HG03175 (cell line): ENCODE measurements at regions not wholly inside any gene's neighbourhood (a gene's known extent, or its start where the extent isn't known, plus 50 kb on each side); places are given as distances from the start of the nearest gene placed in this dataset.
A peak's percentile ranks its signal among the peaks of the same experiment; 100 is the strongest.

Source experiments
- ATAC-seq: cut with Tn5 transposase; IDR thresholded peaks from one replicate; pipeline ENCODE4 v1.9.1; 2021; ENCODE audit warnings: mild to moderate bottlenecking, moderate library complexity; ENCODE audit not compliant: unreplicated experiment

DNA sequence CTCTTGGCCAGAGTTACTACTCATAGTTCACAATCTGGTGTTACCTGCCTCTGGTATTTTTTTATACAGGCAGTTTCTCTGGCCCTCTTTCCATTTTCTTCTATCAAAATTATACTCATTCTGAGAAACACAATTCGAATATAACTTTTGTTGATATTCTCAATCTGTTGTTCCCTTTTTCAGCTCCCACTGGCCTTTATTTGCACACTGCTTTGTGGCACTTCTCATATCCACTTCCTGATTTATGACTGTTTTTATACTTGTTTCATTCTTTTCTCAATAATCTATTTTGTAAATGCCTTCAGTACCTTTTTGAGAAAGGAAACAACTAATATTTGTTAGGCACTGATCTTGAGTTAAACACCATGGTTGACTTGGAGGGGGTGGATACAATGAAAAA, 93.8 kb upstream of the HDAC9 start:
- no peak for ATAC-seq

DNA sequence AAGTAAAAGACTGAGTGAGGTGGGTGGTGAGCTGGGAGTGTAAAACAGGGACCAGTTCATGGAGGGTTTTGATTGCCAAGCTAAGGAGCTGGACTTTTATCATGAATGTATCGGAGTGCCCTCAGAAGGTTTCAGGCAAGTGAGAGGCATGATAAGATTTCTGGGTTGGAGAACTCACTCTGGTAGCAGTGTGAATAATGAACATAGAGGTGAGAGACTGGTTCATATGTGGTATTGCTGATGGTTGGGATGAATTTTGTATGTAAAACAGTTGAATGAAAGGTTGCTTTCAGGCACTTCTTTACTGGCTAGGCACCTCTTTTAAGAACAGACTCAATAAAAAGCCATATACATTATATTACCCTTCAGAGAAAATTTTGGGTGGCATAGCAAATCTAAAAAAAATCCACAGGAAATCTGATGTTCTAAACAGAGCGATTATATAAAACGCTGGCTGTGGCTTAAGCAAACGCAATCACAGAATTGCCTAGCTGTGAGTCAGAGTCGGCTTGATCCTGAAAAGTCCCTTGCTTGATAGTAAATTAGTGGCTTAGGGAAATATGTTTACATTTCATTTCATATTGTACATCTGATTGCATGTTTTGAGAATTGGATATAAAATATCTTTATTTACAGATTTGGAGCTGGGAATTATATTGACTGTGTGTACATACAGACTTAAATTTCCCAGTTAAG, 92.9 kb upstream of the HDAC9 start:
- ATAC-seq: no peak

DNA sequence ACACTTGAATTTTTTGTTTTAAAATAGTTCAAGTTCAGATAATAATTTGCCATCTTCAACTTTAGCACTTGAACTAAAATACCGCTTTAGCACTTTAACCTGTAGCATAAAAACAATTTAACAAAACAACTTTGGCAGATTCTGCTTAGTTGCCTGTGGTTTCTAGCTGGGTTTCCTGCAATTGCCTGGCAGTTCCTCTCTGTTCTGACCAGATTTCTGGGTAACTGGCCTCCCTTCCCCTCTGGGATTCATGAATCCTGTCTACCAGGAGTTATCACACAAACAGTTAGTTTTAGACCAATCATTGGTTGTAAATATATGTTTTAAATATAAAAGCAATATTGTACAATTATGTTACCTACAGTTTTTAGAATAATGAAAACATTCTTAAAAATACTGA, 89.8 kb upstream of the HDAC9 start:
- no peak for ATAC-seq

DNA sequence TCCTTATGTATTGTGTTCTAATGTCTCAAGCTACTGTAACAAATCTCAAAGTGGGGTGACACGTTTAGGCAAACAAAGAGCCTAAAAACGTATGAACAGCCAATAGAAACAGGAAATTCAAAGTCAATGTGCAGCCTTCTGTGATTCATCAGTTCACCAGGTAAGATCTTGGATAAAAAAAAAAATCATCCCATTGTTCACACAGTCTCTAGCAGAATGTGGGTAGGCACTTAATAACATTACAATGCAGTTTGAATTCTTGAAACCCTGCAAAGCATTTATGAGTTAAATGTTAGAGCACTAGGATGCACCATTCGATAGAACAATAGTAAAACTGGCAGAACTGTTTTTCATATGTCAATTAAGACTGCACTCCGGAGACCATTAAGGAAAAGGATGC, 88.2 kb upstream of the HDAC9 start:
- ATAC-seq: no peak

DNA sequence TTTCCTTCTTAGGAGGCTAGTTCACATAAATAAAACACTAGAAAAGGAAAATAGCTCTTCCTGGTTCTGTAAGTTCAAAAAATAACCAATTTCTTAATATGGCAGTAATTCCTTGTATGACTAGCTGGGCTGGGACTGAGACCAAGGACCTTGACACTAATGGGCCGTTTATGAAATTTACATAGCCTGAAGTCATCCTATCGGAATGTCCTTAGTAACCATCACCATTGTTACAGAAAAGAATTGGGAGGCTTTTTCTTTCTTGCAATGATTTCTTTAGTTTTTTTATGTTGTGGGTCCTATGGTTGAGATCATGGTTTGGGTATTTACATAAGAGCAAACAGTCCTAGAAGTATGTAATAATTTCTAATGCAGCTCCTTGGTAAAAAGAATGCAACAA, 87.1 kb upstream of the HDAC9 start:
- no peak for ATAC-seq

DNA sequence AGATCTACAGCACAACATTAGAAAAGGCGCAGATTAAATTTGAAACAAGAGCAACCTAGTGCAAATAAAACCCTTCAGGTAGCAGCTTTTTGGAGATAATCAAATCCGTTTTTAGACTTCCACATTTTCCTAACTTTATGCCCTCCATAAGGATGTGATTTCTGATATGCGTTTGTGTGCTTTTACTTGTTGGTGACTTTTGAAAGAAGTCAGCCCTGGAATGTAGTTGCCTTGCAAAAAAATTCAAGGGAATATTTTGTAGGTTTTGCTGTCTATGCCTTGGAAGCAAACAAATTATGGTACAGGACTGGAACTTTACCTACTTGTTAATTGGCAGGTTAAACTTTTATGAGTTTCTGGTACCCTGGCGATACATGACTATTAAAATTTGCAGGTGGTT, 86.7 kb upstream of the HDAC9 start:
- ATAC-seq: no peak

DNA sequence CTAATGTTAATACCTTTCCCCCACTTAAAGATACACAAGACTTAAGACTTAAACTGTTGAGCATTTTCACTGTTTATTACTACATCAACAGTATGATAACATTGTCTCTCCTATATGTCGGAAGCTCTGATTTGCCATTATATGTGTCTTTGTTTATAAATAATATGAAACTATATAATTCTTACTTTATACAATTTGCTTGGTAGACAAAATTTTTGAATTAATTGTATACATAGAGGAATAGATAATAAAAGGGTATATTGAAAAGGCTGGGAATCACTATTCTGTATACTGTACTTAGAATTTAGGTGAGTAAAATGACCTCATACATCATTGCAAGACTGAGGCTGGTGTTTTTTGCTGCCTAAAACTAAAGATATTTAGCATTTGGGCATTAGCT, 82.1 kb upstream of the HDAC9 start:
- no peak for ATAC-seq

DNA sequence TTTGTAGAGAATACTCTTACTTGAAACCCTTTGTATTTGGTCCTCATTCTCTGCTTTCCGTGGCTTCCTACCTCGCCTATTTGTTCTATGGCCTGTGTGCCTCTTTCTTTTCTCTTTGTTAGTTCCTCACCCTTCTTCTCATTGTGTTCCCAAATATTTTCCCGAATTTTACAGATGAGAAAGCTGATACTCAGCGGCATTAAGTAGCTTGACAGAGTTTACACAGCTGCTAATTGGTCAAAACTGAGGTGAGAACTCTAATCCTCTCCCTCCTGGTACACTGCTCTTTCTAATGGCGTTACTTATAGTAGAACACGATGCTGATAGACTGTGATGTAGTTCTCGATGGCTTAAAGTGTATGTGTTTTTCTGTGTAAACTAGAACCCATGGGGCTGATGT, 80.7 kb upstream of the HDAC9 start:
- no peak for ATAC-seq

DNA sequence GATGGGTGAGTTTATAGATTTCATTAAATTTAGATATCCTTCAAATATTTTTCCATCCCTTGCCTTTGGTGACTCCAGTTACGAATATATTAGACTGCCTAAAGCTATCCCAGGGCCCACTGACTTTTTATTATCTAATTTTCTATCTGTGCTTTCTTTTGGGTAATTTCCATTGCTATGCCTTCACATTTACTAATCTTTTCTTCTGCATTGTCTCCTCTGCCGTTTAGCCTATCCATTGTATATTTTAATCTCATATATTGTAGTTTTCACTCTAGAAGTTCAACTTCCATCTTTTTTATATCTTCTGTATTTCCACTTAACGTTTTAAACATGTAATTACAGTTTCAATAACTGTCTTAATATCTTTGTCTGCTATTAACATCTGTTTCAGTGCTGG, 78.6 kb upstream of the HDAC9 start:
- no peak for ATAC-seq

DNA sequence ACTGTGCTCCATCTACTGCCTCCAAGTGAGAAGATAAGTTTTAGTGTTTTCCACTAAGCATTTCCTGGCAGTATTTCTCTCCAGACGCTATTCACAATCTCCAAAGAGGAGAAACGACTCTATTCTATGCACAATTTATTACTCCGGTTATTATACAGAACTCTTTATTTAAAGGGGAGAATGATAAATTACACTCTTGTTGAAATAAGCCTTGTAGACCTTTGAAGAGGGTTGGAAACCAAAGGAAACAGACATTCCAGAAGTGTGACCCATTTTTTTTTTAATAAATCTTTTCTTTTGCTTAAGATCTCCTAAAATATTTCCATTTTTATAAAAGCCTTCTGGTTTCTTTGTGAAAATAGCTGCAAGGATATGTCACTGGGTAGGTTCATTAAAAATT, 76.1 kb upstream of the HDAC9 start:
- ATAC-seq: no peak

DNA sequence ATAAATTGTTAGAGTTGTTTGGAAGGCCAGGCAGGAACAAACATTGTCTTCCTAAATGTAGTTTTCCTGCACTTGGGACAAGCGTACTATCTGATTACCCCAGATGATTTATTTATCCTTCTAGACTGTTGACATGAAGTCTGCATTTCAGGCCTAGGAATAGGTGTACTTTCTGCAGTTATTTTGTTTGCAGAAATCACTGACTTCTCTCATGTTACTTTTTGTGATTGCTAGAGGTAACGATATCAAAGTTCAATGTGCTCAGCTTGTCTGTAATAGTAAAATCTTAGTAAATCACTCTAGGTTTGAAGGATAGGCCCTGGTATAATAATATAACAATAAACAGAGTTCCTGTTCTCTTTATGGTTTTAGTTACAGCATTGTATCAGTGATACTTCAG, 75.4 kb upstream of the HDAC9 start:
- ATAC-seq: no peak

DNA sequence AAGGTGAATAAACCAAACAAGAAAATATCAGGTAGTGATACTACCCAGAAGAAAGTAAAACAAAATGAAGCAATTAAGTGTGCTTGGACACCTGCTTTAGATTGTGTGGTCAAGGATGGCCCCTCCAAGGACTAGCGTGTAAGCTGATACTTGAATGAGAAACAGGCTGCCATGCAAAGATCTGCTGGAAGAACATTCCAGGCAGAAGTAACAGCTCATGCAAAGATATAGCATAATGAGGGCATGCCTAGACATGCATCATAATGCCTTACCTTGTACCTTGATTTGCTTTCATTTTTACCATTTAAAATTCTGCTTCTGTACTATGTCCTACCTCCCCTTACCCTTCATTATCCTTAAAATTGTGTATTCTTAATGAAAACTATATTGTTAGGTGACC, 74.8 kb upstream of the HDAC9 start:
- ATAC-seq: no peak

DNA sequence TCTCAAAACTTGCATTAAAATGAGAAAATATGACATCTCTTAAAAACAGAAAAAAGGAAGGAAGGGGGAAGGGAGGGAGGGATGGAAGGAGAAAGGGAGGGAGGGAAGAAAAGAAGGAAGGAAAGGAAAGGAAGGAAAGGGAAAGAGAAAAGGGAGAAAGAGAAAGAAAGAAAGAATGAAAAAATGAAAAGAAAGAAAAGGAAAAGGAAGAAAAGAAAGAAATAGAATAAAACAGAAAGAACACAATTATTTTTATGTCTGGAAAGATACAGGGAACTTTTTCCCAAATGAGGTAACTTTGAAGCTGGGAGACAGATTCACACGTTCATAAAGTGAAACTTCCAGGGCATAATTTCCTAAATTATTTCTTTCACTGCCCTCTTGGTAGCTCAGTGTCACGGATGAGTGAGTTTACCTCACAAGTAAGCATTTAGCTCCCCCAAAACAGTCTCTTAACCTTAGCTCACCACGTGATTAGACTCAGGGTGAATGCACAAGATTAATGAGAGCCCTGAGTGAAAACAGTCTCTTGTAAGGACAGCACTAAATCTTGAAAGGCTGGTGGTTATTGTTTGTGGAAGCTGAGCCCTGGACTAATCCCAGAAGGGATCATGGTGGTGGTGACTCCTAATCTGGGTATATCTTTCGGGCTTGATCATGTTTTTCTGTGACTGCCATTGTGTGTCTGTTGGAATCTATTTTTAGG, 74.1 kb upstream of the HDAC9 start:
- ATAC-seq: peak; percentile 56

DNA sequence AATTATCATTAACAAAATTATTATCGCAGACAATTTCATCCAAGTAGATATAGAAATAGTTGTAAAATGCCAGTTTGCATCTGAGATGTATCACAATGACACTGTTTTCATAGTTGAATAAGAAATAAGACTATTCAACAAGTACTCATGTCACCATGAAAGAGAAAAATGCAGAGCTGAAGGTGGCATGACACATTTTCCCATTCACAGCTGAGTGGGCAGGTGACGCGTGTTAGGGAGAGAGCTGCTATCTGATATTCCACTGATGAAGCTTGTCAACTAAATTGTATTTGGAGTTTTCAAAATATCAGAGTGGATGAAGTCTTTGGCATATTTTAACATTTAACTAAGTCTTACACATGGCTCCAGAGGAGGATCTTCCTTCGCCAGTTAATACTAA, 70.3 kb upstream of the HDAC9 start:
- ATAC-seq: no peak

DNA sequence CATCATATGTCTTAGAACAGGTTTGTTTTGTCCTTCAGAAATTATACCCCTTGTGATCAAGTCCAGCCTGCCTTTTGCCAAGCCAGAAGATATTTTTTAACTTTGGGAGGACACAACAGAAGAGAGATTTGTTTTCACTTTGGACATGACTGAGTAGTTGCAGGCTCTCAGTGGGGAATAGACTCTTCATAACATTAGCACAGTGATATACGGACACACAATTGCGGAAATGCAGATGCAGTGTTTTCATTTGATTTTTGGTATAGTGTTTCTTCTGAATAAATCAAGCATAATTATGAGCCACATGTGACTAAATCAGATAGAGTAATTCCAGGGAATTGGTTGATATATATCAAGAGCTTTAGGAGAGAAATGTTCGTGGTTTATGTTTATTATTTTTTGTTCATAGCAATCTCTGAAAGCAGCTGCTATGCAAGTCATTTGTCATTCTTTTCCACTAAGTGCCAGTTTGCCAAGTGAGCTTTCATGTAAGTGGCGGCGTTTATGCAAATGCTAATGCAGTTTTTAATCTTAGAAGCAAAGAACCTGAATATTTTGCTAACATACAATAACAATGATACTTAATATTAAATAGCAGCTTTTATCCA, 69.6 kb upstream of the HDAC9 start:
- no peak for ATAC-seq

DNA sequence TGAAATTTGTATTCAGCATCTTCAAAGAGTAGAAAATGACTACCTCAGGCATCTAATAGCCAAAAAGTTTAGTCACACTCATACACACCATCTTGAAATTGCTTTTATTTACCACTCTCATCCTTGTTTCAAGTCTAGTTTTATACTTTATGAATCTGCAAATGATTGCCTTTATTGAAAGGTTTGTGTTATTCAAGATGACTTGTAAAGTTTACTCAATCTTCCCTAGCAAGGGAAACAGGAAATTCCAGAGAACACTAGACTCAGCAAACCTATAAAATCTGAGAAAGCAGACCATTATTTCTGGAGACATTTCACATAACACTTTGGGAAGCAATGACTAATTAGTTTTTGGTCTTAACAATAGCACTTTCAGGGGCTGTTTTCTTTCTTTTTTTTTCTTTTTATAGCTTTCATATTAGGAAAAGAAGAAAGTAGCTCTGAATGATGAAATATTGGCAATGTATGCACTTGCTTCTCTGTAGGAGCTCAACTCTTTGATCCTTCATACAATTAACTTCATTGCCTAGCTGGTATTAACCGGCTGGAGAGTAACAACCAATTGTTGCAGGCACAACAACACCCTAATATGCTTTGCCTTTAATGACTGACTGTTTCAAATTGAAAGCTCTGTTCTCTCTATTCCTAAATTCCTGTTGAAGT, 68.9 kb upstream of the HDAC9 start:
- ATAC-seq: no peak

DNA sequence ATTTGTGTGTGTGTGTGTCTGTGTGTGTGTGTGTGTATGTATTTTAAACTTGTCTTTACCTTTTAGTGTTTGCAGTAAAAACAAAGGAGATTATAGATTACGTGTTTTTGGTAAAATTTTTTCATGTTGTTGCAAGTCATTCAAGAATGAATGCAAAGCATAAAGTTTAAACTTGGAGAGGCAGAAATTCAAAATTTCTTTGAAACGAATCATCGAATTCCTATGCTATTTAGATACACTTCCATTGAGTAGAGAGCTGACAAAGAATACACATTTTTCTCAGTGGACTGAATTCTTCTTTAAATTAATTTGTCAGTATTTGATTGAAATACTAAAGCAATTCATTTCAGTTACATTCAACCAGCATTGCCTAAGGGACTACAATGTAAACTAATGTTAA, 66.0 kb upstream of the HDAC9 start:
- ATAC-seq: no peak

DNA sequence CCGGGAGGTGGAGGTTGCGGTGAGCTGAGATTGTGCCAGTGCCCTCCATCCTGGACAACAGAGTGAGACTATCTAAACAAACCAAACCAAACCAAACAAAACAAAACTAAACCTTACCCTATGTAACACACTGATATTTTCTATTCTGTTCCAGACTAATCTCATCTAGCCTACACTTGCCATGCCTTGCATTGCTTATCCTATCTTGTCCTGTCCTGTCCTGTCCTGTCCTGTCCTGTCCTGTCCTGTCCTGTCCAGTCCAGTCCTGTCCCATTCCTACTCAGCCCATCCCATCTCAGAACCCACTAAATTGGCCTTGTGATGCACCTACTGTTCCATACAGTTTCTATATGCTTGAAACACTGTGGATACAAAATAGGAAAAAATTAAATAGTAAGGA, 64.7 kb upstream of the HDAC9 start:
- no peak for ATAC-seq

DNA sequence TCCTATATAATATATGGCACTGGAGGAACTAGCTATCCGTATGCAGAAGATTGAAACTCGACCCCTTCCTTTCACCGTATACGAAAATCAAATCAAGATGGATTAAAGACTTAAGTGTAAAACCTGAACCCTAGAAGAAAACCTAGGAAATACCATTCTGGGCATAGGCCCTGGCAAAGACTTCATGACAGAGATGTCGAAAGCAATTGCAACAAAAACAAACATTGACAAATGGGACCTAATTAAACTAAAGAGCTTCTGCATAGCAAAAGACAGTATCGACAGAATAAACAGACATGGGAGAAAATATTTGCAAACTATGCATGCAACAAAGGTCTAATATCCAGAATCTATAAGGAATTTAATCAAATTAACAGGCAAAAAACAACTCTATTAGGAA, 61.4 kb upstream of the HDAC9 start:
- ATAC-seq: no peak

DNA sequence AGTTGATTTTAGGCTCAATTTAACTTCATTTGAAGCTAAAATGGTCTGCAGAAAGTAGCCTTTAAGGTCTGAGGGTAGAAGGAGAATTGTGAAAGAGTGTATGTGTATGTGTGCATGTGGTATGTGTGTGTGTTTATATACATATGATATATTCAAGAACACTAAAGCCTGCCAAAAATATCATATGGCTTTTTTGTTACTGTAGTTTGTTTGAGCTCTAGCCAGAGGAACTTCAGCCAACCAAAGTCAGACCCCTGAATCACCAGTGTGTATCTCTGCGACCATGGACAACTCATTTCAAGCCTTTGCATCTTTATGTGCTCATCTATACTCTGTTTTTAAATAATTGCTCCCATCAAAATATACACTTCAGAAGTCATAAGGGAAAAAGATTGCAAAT, 58.4 kb upstream of the HDAC9 start:
- no peak for ATAC-seq

DNA sequence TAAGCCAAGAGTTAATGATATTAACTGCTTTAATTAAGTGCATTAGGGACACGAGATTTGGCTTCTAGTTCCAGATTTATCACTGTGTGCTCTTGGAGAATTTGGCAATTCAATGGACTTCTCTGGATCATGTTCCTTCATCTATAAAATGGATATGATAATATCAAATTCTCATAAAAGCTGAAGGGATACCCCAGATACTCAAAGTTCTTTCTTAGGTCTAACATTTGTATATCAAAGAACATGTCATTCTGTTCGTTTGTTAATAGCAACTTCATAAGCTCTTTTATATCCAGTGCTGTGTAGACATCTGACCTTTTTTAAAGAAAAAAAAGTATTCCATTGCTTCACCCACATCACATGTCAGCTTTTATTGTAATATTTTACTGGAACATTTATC, 54.6 kb upstream of the HDAC9 start:
- no peak for ATAC-seq

DNA sequence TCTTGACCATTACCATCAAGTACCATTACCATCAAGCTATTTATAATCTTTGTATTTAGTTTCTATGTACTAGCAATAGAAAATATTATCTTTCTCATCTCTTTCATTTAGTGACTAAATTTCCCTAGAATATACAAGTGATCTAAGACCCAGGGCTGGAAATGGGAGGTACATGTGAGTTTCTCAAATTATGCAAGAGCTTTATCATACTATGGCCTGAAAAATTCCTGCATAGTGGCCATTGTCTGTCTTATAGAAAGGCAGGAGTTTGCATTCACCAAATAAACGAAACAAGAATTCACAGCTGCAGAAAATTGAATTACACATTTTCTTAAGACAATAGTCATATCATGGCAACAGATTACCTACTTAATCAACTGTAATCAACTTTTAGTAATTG, 50.7 kb upstream of the HDAC9 start:
- ATAC-seq: no peak
